KBM-7 (cell line): ENCODE measurements at regions not wholly inside any gene's neighbourhood (a gene's known extent, or its start where the extent isn't known, plus 50 kb on each side); places are given as distances from the start of the nearest gene placed in this dataset.
"Not testable (repeated sequence)": the region's sequence is repeated elsewhere in the genome, so short reads cannot be mapped to it uniquely, and the experiment has no call there.

Experiments used
- DNase-seq: peaks from one replicate; pipeline ENCODE4 v3.0.0-alpha.2; 2015
- in situ Hi-C: fragments of 300-500 bp; cut with MboI; formaldehyde crosslinking; loops from 2 replicates; pipeline ENCODE4 v1.14.3; 2020; ENCODE audit warnings: low sequenced_read_pairs, low pct_unique_long_range_greater_than_20kb, mixed read lengths

DNA sequence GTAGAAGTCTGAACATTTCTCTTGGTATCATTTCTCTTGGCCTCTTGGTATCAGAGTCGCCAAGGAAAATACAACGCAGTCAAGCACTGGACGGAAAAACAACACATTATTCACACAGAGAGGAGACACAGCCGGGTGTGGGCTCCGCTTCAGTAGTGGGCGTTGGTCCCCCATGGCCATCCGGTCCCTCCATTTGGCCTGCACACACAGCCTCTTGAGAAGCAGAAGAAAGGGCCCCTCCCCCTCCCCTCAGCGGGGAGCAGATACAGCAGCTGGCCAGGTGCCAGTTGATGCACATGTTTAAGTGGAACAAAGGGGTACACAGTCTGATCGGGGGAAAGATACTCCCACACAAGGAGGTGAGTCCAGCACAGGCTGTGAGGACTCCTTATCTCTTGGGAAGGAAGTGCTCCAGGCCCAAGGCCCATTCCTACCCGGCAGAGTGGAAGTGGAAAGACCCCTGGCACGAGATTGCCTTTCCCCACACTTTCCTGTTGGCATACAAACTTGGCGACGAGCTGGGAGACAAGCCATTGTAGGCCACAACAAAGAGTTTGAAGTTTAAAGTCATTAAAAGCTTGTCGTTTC is 311.3 kb downstream of the FAM72C start:
- DNase-seq: no peak
- in situ Hi-C loops: no loop called here

DNA sequence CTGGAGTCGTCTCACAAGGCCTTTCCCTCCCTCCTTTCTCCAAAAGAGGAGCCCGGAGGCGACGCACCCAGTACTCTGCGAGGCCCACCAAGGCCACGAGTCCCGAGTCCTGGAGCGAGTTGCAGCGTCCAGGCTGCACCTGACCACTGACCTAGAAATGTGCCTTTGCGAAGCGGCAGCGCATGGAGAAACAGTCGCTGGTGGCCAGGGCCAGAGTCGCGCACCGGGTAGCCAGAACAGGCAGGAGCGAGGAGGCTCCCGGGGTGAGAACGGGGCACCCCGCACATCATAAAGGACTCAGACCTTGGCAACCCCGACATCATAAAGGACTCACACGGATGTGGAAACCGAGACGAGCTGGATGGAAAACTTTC is 318.4 kb downstream of the FAM72C start:
- DNase-seq: no peak
- in situ Hi-C loops: no loop called here

DNA sequence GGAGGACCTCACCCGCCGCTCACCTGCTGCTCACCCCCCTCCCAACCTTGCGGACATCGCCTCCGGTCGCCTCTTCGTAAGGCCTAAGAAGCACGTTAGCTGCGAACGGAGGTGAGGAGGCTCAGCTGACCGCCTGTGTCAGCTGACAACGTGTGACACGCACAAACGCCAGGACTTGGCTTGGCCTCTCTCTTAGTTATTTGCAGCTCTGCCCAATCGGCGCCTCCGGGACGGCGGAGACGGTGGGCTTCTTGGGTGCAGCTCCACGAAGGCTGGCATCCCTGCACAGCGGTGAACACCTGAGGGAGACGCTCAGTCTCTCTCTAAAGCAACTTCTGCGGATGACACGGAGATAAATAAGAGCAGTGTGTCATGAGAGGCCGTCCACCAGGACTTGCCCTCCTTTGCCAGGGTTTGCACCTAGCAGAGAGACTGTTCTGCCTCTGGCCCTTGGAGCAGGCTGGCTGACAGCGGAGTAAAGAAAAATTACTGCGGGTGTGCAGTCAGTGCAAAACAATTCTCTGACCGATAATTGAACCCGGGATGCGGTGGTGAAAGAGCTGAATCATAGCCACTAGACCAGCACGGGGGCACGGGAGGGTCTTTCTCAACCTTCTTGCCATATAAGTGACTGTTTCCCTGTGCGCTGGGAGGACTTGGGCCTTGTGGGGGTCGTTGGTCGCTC is 318.9 kb downstream of the FAM72C start:
- DNase-seq: no peak
- in situ Hi-C loops: no loop called here

- no peak for DNase-seq
- in situ Hi-C loops: no loop called here
These were observed 319.6 kb downstream of the FAM72C start for GRCh38 chr1:143652187-143652586.

DNA sequence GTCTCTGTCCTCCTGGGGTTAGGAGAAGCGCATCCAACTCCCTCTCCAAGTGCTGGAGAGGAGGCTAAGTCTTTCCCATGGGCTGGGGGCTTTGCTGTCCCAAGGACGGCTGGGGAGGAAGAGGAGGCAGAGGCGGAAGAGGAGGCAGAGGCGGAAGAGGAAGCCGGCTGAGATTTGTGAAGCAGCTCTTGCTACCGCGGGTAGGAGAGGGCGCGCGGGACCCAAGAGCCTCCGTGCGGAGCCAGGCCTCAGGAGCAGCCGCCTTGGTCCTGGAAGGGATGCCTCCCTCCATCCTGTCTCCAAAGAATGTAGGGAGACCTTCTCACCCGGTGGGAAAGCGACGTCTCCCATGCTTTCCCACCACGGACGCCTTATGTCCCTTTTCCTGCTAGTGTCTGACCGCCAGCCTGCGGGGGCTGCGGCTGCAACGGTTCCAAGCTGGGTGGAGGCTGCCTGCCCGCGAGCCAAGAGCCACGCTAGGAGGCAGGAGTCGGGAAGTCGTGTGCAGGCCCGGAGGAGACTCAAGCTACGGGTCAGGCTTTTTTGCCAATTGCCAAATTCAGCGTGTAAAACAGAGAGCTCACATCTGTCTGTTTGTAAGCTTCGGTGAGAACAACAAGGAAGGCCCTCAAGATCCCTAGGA is 320.3 kb downstream of the FAM72C start:
- no peak for DNase-seq

DNA sequence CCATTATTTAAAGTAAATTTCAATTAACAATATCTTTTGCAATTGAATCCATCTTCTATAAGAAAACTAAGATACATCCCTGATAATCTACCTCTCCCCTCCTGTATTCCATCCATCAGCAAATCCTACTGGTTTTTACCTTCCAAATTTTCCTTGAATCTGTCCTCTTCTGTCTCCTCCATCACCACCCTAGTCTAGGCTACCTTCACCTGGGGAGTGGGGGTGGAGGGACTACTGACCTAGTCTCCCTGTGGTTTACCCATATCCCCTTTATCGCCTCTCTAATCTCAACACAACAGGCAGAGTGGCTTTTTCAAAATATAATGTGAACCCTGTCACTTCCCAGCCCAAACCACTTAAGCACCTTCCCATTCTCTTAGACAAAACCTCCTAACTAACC is 327.8 kb downstream of the FAM72C start:
- in situ Hi-C loops: not testable (repeated sequence)
- DNase-seq: peak; percentile 16

More for the DNA sequence above, 320.3 kb downstream of the FAM72C start:
- in situ Hi-C loops: no loop called here

DNA sequence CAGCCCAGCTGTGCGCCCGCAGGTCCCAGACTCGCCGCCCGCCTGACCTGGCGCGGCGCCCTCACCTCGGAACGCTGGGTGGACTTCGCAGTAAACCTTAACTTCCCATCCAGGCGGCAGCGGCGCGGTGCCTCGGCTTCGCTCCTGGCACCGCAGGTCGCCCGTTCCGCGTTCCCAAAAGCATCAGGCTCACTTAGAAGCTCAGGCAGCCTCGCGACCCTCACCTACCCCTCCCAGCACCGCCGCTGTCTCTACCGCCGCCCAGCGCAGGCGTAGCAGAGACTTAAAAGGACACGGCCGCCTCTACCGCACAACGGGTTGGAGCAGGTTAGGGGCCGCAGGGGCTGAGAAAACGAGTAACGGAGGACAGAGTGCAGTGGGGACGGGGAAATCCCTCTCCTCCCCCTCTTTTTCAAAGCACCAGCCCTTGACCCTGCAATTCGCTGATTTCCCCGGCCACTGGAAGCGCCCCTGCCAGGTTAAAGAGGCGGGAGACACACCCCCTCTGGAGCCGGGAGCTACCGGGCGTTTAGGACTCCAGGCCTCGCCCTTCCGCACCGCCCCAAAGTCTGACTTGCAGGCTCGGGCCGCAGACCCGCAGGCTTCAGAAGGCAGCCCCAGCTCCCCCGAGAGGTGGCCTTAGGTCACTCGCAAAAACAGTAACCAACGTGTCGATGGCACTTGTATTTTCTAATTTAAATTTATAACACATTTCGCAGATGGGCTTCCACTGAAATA is 328.5 kb downstream of the FAM72C start:
- DNase-seq: no peak
- in situ Hi-C loops: no loop called here

DNA sequence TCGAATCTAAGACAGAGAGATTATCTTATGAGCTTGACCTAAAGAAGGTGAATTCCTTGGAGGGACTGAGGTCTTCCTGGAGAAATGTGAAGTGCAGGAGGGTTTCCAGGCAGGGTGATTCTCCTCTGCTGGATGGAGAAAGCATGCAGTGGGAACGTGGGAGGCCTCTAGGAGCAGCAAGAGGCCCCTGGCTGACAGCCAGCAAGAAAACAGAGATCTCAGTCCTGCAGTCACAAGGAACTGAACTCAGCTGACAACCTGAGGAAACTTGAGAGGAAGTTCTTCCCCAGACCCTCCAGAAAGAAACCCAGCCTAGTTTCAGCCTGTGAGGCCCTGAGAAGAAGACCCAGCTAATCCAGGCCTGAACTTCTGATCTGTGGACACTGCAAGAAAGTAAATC is 345.9 kb downstream of the FAM72C start:
- in situ Hi-C loops: no loop called here
- DNase-seq: no peak

GRCh38 chr1:143619851-143620250 is 351.9 kb downstream of the FAM72C start:
- in situ Hi-C loops: no loop called here
- no peak for DNase-seq

GRCh38 chr1:143611159-143611558 is 360.6 kb downstream of the FAM72C start:
- in situ Hi-C loops: no loop called here
- DNase-seq: peak; percentile 42

DNA sequence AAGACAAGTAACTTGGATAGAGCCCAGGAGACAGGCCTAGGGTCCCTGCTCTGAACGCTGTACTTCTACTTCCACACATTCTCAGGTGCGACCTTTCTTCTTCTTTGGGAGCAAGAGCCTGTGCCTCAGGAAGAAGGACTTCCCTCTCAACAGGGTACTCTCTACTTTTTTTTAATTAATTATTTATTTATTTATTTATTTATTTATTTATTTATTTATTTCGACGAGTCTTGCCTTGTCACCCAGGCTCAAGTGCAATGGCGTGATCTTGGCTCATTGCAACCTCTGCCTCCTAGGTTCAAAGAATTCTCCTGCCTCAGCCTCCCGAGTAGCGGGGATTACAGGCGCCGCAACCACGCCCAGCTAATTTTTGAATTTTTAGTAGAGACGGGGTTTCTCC is 361.6 kb downstream of the FAM72C start:
- no peak for DNase-seq
- in situ Hi-C loops: no loop called here

GRCh38 chr1:143604887-143605286 is 366.9 kb downstream of the FAM72C start:
- no peak for DNase-seq
- in situ Hi-C loops: no loop called here

DNA sequence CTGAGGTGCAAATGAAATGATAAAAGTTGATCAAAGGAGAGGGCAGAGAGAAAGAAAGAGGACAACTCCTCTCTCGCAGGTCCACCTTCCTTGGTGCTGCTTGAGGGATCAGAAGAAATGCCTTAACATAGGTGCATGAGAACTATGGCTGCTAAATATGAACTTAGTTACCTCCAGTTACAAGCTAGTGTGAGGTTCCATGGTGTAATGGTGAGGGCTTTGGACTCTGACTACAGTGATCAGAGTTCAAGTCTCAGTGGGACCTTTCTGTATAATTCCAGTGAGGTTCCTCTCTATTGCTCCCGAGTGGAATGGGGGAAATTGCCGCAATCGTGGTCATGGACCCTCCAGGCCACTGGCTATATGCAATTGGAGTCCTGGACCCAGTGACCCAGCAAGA is 387.3 kb downstream of the FAM72C start:
- in situ Hi-C loops: no loop called here
- no peak for DNase-seq

DNA sequence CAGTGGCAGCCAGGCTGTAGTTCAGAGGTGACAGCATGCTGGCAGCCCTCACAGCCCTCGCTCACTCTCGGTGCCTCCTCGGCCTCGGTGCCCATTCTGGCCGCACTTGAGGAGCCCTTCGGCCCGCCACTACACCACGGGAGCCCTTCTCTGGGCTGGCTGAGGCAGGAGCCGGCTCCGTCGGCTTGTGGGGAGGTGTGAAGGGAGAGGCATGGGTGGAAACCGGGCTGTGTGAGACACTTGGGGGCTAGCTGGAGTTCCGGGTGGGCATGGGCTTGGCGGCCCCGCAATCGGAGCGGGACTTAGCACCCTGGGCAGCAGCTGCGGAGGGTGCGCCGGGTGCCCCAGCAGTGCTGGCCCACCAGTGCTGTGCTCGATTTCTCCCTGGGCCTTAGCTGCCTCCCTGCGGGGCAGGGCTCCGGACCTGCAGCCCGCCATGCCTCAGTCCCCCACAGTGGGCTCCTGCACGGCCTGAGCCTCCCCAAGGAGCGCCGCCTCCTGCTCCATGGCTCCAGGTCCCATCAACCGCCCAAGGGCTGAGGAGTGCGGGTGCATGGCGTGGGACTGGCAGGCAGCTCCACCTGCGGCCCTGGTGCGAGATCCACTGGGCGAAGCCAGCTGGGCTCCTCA is 396.8 kb downstream of the FAM72C start:
- no peak for DNase-seq
- in situ Hi-C loops: no loop called here

DNA sequence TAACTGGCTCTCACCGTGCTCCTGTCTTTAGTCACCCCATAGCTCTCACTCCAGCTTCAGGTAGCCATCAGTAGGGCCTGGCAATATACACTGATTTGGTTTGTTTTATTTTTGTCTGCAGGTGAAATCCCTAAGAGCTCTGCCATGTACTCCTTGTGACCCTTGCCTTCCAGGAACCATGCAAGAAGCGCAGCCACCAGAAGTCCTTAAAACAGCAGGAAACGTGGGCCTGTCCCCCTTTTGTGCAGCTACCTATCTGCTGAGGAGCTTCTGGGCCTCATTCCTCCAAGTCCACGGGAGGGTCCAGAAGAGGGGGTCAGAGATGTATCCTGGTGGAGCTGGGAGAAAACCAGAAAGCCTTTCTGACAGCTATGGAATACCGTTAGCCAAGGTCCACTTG is 399.1 kb downstream of the FAM72C start:
- in situ Hi-C loops: not testable (repeated sequence)

GRCh38 chr1:143563761-143564160 is 408.0 kb downstream of the FAM72C start:
- DNase-seq, in situ Hi-C loops: not testable (repeated sequence)

More for the DNA sequence above, 399.1 kb downstream of the FAM72C start:
- DNase-seq: not testable (repeated sequence)

DNA sequence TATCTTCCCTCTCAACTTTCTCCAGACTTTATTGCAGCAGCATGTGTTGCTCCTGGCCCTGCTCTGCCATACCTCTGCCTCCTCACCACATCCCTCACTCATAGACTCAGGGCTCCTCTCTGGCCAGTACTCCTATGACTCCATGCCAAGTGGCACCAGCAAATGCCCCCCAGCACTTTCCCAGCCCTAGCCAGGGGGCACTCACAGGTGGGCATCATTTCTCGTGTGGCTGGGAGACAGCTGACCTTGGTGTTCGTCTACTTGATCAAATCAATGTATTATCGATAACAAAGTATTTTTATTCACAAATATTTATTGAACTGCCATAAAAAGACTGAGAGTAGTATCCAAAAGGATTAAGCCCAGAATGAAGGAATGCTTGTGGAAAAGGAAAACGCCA is 418.2 kb downstream of the FAM72C start:
- DNase-seq: no peak
- in situ Hi-C loops: no loop called here

DNA sequence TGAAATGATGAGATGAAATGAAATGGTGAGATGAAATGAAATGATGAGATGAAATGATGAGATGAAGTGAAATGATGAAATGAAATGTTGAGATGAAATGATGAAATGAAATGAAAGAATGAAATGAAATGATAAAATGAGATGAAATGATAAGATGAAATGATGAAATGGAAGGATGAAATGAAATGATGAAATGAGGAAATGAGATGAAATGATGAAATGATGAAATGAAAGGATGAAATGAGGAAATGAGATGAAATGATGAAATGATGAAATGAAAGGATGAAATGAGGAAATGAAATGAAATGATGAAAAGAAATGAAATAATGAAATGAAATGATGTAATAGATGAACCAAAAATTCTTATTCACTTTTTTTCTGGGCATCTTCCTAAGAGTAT is 467.1 kb downstream of the FAM72C start:
- in situ Hi-C loops, DNase-seq: not testable (repeated sequence)

- in situ Hi-C loops, DNase-seq: not testable (repeated sequence)
These were observed 467.7 kb downstream of the FAM72C start for GRCh38 chr1:143504080-143504479.
